K562 (cell line): ENCODE measurements at regions not wholly inside any gene's neighbourhood (a gene's known extent, or its start where the extent isn't known, plus 50 kb on each side); places are given as distances from the start of the nearest gene placed in this dataset.

Experiments used
- DDX20 ChIP-seq: fragments of 450-650 bp; IDR thresholded peaks from 2 replicates; pipeline ENCODE4 v1.6.1; 2016; ENCODE audit warnings: missing genetic modification characterization, low read depth, mild to moderate bottlenecking, missing compliant biosample characterization, moderate library complexity
- RCOR1 ChIP-seq, 2 experiments: IDR thresholded peaks; 2 replicates each; pipeline ENCODE4 v1.6.1; 2012; ENCODE audit warnings: low read depth in 2 of 2, low read length in 2 of 2, borderline replicate concordance in 1 of 2, improper control_type of control experiment in 1 of 2
- SETDB1 ChIP-seq: IDR thresholded peaks from one replicate; pipeline ENCODE4 v1.6.1; 2012; ENCODE audit warnings: low read length, control low read depth, inconsistent platforms
- TF ChIP-seq, protein P1 (sequence below): sonication (generic); formaldehyde crosslinking; IDR thresholded peaks from 2 replicates; pipeline ENCODE4 v1.8.1; 2023; ENCODE audit warnings: mild to moderate bottlenecking, missing genetic modification reagents, moderate library complexity

DNA sequence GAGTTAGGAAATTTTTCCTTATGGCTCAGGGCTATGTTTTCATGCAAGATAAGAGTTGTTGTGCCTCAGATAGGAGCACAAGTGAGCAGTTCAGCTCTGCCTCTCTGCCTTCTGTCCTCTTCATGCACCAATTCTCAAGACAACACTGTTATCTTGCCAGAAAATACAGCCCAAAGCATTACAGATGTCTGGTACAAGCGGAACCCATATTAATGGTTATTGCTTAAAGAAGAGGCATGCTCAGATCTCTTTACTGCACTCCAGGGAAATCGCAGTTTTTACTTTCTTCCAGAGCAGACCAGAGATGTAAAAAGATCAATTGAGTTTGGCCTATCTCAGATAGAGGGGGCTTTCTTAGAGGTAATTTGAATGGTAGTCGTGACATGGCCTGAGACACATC lies 361.6 kb upstream of the WWC1 start:
- TF ChIP-seq RCOR1 (IDR thresholded peaks at IDR 0.05; ENCODE audit: borderline replicate concordance in 1 of 2, low read depth in 2 of 2, low read length in 2 of 2) (no peak), DDX20 (tag) (no peak), SETDB1 (no peak)
- TF ChIP-seq, protein P1, sequence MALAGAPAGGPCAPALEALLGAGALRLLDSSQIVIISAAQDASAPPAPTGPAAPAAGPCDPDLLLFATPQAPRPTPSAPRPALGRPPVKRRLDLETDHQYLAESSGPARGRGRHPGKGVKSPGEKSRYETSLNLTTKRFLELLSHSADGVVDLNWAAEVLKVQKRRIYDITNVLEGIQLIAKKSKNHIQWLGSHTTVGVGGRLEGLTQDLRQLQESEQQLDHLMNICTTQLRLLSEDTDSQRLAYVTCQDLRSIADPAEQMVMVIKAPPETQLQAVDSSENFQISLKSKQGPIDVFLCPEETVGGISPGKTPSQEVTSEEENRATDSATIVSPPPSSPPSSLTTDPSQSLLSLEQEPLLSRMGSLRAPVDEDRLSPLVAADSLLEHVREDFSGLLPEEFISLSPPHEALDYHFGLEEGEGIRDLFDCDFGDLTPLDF (CRISPR knock-in tag) = no peak
